Neutrophil (primary cell): ENCODE measurements at regions not wholly inside any gene's neighbourhood (a gene's known extent, or its start where the extent isn't known, plus 50 kb on each side); places are given as distances from the start of the nearest gene placed in this dataset.
"Not testable (repeated sequence)": the region's sequence is repeated elsewhere in the genome, so short reads cannot be mapped to it uniquely, and the experiment has no call there.

Experiments used
- H3K27ac ChIP-seq: fragments of 200-600 bp; sonication (generic); 2 replicates; pipeline ENCODE4 v1.5.1; 2016; ENCODE audit warnings: mild to moderate bottlenecking, moderate library complexity
- H3K27me3 ChIP-seq: fragments of 200-600 bp; sonication (generic); 2 replicates; pipeline ENCODE4 v1.6.0; 2016; ENCODE audit warnings: mild to moderate bottlenecking
- H3K36me3 ChIP-seq: fragments of 200-600 bp; sonication (generic); 2 replicates; pipeline ENCODE4 v1.5.1; 2017
- H3K4me1 ChIP-seq, 2 experiments: fragments of 200-600 bp in 1 of 2; sonication (generic) in 1 of 2; 1 replicate in 1 of 2; 2 replicates in 1 of 2; pipeline versions ENCODE4 v1.5.1 to v1.6.1; 2013 to 2016; ENCODE audit warnings: low read depth in 1 of 2, low read length in 1 of 2, mild to moderate bottlenecking in 1 of 2, moderate library complexity in 1 of 2; ENCODE audit not compliant: control insufficient read depth in 1 of 2, insufficient read depth in 1 of 2
- H3K4me3 ChIP-seq, 2 experiments: fragments of 200-600 bp in 1 of 2; sonication (generic) in 1 of 2; 1 replicate in 1 of 2; 2 replicates in 1 of 2; pipeline ENCODE4 v1.5.1; 2013 to 2016; ENCODE audit warnings: low read depth in 1 of 2, low read length in 1 of 2, mild to moderate bottlenecking in 1 of 2, moderate library complexity in 1 of 2
- H3K9me3 ChIP-seq: fragments of 200-600 bp; sonication (generic); 2 replicates; pipeline ENCODE4 v1.5.1; 2016
- TF ChIP-seq, protein P1 (sequence below): fragments of 200-600 bp; sonication (generic); IDR thresholded peaks from 2 replicates; pipeline ENCODE4 v1.5.1; 2016; ENCODE audit warnings: antibody characterized with exemption

DNA sequence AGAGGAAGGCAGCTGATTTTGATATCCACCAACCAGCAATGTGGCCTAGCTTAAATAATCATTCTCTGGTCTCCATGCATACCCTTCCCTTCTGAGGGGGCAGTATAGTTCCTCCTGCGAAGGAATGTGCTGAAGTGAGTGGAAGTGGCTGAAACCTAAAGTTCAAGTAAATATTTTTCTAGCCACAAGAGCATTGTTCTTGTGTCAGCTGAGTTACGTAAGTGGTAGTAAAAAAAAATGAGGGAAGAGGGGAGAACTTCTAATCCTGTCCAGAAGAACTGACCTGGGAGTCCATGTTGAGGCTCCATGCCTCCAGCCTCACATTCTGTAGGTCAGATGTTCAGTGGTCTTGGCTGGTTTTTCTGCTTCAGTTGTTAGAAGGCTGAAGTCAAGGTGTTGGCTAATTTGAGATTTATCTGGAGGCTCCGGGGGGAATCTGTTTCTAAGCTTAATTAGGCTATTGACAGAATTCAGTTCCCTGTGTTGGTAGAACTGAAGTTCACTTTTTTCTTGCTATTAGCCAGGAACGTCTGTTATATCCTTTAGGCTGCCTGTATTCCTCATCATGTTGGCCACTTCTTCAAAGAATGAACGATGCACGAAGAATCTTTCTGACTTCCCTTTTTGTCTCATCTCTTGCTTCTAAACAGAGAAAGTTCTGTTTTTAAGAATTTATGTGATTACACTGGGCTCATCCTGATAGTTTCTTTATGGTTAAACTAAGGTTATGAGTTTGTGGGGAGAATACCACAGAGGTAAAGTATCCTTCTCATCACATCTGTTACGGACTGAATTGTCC lies 207.1 kb upstream of the PRSS16 start:
- no peaks in the 10 kb centered on the region for H3K4me1 ChIP-seq
- no peak overlapping the region for H3K4me3 ChIP-seq
- H3K36me3 ChIP-seq: no peaks in the 10 kb centered on the region
- H3K27ac ChIP-seq: no peak overlapping the region
- no peaks in the 10 kb centered on the region for H3K9me3 ChIP-seq
- peaks cover 19% of the 10 kb centered on the region for H3K27me3 ChIP-seq
- TF ChIP-seq, protein P1, sequence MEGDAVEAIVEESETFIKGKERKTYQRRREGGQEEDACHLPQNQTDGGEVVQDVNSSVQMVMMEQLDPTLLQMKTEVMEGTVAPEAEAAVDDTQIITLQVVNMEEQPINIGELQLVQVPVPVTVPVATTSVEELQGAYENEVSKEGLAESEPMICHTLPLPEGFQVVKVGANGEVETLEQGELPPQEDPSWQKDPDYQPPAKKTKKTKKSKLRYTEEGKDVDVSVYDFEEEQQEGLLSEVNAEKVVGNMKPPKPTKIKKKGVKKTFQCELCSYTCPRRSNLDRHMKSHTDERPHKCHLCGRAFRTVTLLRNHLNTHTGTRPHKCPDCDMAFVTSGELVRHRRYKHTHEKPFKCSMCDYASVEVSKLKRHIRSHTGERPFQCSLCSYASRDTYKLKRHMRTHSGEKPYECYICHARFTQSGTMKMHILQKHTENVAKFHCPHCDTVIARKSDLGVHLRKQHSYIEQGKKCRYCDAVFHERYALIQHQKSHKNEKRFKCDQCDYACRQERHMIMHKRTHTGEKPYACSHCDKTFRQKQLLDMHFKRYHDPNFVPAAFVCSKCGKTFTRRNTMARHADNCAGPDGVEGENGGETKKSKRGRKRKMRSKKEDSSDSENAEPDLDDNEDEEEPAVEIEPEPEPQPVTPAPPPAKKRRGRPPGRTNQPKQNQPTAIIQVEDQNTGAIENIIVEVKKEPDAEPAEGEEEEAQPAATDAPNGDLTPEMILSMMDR: no peak

DNA sequence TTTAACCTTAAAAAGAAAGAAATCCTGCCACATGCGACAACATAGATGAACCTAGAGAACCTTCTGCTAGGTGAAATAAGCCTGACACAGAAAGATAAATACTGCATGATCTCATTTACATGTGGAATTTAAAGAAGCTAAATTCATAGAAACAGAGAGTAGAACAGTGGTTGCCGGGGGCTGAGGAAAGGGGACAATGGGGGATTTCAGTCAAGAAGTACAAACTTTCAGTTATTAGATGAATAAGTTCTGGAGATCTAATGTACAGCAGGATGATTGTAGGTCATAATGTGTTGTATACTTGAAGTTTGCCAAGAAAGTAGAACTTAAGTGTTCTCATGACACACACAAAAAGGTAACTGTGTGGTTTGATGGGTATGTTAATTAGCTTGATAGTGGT lies 204.3 kb upstream of the PRSS16 start:
- Histone ChIP-seq H3K4me1 (no peaks in the 10 kb centered on the region), H3K4me3 (no peak overlapping the region), H3K9me3 (no peaks in the 10 kb centered on the region), H3K27ac (no peak overlapping the region), H3K27me3 (peaks cover 19% of the 10 kb centered on the region), H3K36me3 (no peaks in the 10 kb centered on the region)
- TF ChIP-seq, protein P1: no peak

DNA sequence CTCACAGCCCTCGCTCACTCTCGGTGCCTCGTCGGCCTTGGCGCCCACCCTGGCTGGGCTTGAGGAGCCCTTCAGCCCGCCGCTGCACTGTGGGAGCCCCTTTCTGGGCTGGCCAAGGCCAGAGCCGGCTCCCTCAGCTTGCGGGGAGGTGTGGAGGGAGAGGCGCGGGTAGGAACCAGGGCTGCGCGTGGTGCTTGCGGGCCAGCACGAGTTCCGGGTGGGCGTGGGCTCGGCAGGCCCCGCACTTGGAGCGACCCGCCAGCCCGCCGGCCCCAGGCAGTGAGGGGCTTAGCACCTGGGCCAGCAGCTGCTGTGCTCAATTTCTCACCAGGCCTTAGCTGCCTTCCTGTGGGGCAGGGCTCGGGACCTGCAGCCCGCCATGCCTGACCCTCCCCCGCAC lies 202.4 kb upstream of the PRSS16 start:
- not testable (repeated sequence) for H3K4me1 ChIP-seq, H3K9me3 ChIP-seq, H3K36me3 ChIP-seq, H3K27ac ChIP-seq, H3K4me3 ChIP-seq
- H3K27me3 ChIP-seq: peaks cover 14% of the 10 kb centered on the region

DNA sequence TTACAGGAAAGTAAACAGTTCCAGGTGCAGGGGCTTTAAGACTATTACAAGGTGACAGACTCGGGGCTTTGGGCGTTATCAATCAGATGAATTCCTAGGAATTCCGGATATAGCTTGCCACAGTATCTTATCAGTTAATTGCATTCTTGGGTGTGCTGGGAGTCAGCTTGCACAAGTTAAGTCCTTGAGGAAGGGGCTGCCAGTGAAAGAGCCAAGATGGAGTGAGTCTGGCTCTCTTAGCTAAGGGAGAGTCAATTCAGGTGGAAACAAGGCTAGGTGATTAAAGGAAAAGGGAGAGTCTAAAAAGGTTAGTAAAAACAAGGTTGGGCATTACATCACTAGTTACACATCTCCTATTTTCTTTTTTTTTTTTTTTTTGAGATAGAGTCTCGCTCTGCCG lies 199.8 kb upstream of the PRSS16 start:
- not testable (repeated sequence) for H3K9me3 ChIP-seq, H3K27me3 ChIP-seq

DNA sequence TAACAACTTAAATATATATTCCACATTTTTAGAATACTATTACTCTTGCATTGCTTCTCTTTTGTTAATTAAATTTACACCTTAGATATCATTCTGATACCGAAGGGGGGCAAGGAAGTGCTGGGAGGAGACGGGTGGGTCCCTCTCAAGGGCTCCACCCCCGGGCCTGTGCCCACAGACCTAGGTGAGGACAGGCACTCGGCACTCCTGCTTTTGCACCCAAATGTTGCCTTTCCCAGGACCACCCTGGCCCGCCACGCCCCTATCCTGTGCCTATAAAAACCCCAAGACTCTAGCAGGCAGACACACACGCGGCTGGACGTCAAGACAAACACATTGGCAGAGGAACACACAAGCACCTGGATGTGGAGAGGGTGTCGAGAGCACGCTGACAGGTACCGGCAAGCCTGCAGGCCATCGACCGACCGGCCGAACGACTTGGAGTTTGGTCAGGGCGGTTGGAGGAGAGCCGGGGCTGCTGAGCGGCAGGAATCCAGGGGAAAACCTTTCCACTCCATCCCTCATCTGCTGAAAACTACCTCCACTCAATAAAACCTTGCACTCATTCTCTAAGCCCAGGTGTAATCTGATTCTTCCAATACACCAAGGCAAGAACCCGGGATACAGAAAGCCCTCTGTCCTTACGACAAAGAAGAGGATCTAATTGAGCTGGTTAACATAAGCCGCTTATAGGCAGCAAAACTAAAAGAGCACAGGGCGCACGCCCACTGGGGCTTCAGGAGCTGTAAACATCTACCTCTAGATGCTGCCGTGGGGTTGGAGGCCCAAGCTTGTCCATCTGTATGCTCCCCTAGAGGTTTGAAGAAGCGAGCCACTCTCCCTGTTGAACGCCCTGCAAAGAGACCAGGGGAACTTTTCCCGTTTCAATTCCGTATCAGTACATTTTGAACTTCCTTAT lies 197.4 kb upstream of the PRSS16 start:
- H3K36me3 ChIP-seq: no peaks in the 10 kb centered on the region
- no peak overlapping the region for H3K27ac ChIP-seq
- no peaks in the 10 kb centered on the region for H3K9me3 ChIP-seq
- TF ChIP-seq, protein P1: no peak
- no peak overlapping the region for H3K4me3 ChIP-seq
- no peaks in the 10 kb centered on the region for H3K4me1 ChIP-seq
- H3K27me3 ChIP-seq: no peaks in the 10 kb centered on the region

More for the DNA sequence above, 199.8 kb upstream of the PRSS16 start:
- not testable (repeated sequence) for H3K36me3 ChIP-seq, H3K27ac ChIP-seq, H3K4me1 ChIP-seq, H3K4me3 ChIP-seq

DNA sequence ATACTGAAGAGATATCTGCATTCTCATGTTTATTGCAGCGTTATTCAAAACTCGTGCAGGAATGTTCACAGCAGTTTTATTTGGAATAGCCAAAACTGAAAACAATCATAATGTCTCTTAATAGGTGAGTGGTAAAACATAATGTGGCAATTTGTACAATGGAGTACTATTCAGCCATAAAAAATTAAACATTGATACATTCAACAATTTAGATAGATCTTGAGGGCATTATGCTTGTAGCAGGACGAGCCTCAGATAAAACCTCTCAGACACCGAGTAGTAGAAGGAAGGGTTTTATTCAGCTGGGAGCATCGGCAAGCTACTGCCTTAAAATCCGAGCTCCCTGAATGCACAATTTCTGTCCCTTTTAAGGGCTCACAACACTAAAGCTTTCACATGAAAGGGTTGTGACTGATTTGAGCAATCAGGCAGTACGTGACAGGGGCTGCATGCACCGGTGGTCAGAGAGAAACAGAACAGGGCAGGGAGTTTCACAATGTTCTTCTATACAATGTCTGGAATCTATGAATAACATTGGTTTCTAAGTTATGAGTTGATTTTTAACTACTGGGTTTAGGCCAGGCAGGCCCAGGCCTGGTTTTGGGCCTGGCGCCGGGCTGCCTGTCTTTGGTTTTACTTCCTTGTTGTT lies 195.3 kb upstream of the PRSS16 start:
- H3K27me3 ChIP-seq: peaks cover 11% of the 10 kb centered on the region
- H3K27ac ChIP-seq, H3K9me3 ChIP-seq, H3K4me1 ChIP-seq, H3K36me3 ChIP-seq, H3K4me3 ChIP-seq: not testable (repeated sequence)
